Endothelial cell of umbilical vein (primary cell): ENCODE measurements at regions not wholly inside any gene's neighbourhood (a gene's known extent, or its start where the extent isn't known, plus 50 kb on each side); places are given as distances from the start of the nearest gene placed in this dataset.

Experiments used
- BruUV-seq: library from RNA; stranded (reverse); fragments of 400-500 nt; replicated peaks from 2 replicates; lab custom pipeline; 2021; lab: Mats Ljungman, UMichigan
- CTCF ChIA-PET: fragments of 300-600, 350-600 bp; sonication (Branson Sonifier 250); formaldehyde crosslinking; loops from one replicate; lab custom pipeline; 2021; ENCODE audit warnings: antibody characterized with exemption, inconsistent platforms; lab: Charles Lee
- POLR2A ChIA-PET: fragments of 300-600, 350-600 bp; sonication (Branson Sonifier 250); formaldehyde crosslinking; loops from one replicate; lab custom pipeline; 2021; ENCODE audit warnings: antibody characterized with exemption, inconsistent platforms; lab: Charles Lee
- DNase-seq: peaks from one replicate; pipeline ENCODE4 v3.0.0-alpha.2; 2011; ENCODE audit warnings: low read depth, low spot score
- FAIRE-seq: peaks from 2 replicates; lab custom pipeline; 2011; peaks lifted over from hg19 to GRCh38; lab: Jason Lieb, UNC
- H2AFZ ChIP-seq: 2 replicates; pipeline ENCODE4 v1.6.0; 2012; ENCODE audit warnings: low read depth, low read length, control low read depth, inconsistent platforms
- H3K27ac ChIP-seq: 2 replicates; pipeline ENCODE4 v1.5.1; 2011; ENCODE audit warnings: low read depth, mild to moderate bottlenecking, control low read depth, low read length, moderate library complexity; ENCODE audit not compliant: insufficient read depth
- H3K27me3 ChIP-seq, 2 experiments: 2 replicates each; pipeline versions ENCODE4 v1.6.0 to v1.6.1; 2011; ENCODE audit warnings: low read length in 2 of 2, mixed read lengths in 1 of 2; ENCODE audit not compliant: control insufficient read depth in 2 of 2, insufficient read depth in 2 of 2
- H3K36me3 ChIP-seq, 2 experiments: 2 replicates in 1 of 2; 3 replicates in 1 of 2; pipeline ENCODE4 v1.5.1; 2011; ENCODE audit warnings: low read length in 2 of 2, mild to moderate bottlenecking in 1 of 2, moderate library complexity in 1 of 2; ENCODE audit not compliant: control insufficient read depth in 2 of 2, insufficient read depth in 2 of 2; ENCODE audit errors: extremely low read depth in 1 of 2
- H3K4me1 ChIP-seq: 3 replicates; pipeline ENCODE4 v1.5.1; 2011; ENCODE audit warnings: mild to moderate bottlenecking, low read length; ENCODE audit not compliant: control insufficient read depth, insufficient read depth; ENCODE audit errors: extremely low read depth
- H3K4me2 ChIP-seq: 2 replicates; pipeline ENCODE4 v1.6.1; 2011; ENCODE audit warnings: low read length, control low read depth, mixed read lengths; ENCODE audit not compliant: insufficient read depth
- H3K4me3 ChIP-seq, 3 experiments: fragments of 200-600 bp in 1 of 3; sonication (generic), shearing (Covaris generic) in 1 of 3; replicated peaks in 1 of 3; 2 replicates each; pipeline ENCODE4 v1.5.1; 2011 to 2016; ENCODE audit warnings: control low read depth in 3 of 3, low read length in 3 of 3, mild to moderate bottlenecking in 2 of 3, inconsistent platforms in 1 of 3, low read depth in 1 of 3, moderate library complexity in 1 of 3; ENCODE audit not compliant: insufficient read depth in 1 of 3
- H3K79me2 ChIP-seq: 2 replicates; pipeline ENCODE4 v1.6.0; 2012; ENCODE audit warnings: low read length, inconsistent platforms; ENCODE audit not compliant: control insufficient read depth, insufficient read depth
- H3K9ac ChIP-seq: replicated peaks from 2 replicates; pipeline ENCODE3; 2011; ENCODE audit warnings: low read length, control low read depth; ENCODE audit not compliant: insufficient read depth; ENCODE audit errors: extremely low read depth
- H3K9me1 ChIP-seq: replicated peaks from 3 replicates; pipeline ENCODE4 v1.6.0; 2011; ENCODE audit warnings: mild to moderate bottlenecking, low read length; ENCODE audit not compliant: control insufficient read depth, insufficient read depth; ENCODE audit errors: extremely low read depth
- H3K9me3 ChIP-seq: replicated peaks from 2 replicates; pipeline ENCODE4 v1.5.1; 2012; ENCODE audit warnings: low read length, inconsistent platforms; ENCODE audit not compliant: control insufficient read depth, insufficient read depth
- H4K20me1 ChIP-seq: replicated peaks from 2 replicates; pipeline ENCODE3; 2011; ENCODE audit warnings: mild to moderate bottlenecking, low read length; ENCODE audit not compliant: control insufficient read depth, insufficient read depth; ENCODE audit errors: extremely low read depth
- EZH2 ChIP-seq: IDR thresholded peaks from 2 replicates; pipeline ENCODE4 v1.6.1; 2012; ENCODE audit warnings: borderline replicate concordance, low read depth, mild to moderate bottlenecking, moderate library complexity, low read length, inconsistent platforms; ENCODE audit not compliant: severe bottlenecking
- FOS ChIP-seq: IDR thresholded peaks from 2 replicates; pipeline ENCODE4 v1.6.1; 2011; ENCODE audit warnings: mild to moderate bottlenecking, low read length, moderate library complexity, borderline replicate concordance; ENCODE audit not compliant: insufficient read depth
- GATA2 ChIP-seq: IDR thresholded peaks from 2 replicates; pipeline ENCODE4 v1.7.0; 2011; ENCODE audit warnings: low read depth, mild to moderate bottlenecking, moderate library complexity, mixed read lengths, low read length; ENCODE audit not compliant: insufficient read length, insufficient read depth
- JUN ChIP-seq: IDR thresholded peaks from 2 replicates; pipeline ENCODE4 v1.6.1; 2011; ENCODE audit warnings: borderline replicate concordance, low read depth; ENCODE audit not compliant: insufficient read length, insufficient read depth
- MYC ChIP-seq: IDR thresholded peaks from one replicate; pipeline ENCODE4 v1.6.1; 2011; ENCODE audit warnings: mild to moderate bottlenecking, low read depth, low read length
- POLR2A ChIP-seq: IDR thresholded peaks from 2 replicates; pipeline ENCODE4 v1.6.1; 2012; ENCODE audit warnings: low read depth, mild to moderate bottlenecking, control low read depth, low read length
- POLR2AphosphoS5 ChIP-seq: IDR thresholded peaks from 2 replicates; pipeline ENCODE4 v1.6.1; 2012; ENCODE audit warnings: low read depth, mild to moderate bottlenecking, control low read depth, low read length, moderate library complexity; ENCODE audit not compliant: insufficient read depth
- dilution Hi-C: fragments of 300-500 bp; cut with MboI; formaldehyde crosslinking; loops from one replicate; pipeline ENCODE4 v1.15.0; 2019; ENCODE audit warnings: low sequenced_read_pairs; ENCODE audit not compliant: extremely low pct_ligation_motif_present
- intact Hi-C: fragments of 100-400 bp; cut with micrococcal nuclease; formaldehyde crosslinking; loops from one replicate; pipeline ENCODE4 v1.10.0; 2022
- TF ChIP-seq, protein P1 (sequence below), 2 donors: IDR thresholded peaks; 1 replicate in 1 of 2; 2 replicates in 1 of 2; pipeline ENCODE4 v1.5.1; 2011; ENCODE audit warnings: low read length in 2 of 2, mild to moderate bottlenecking in 2 of 2, moderate library complexity in 2 of 2, control low read depth in 1 of 2, inconsistent platforms in 1 of 2, low read depth in 1 of 2; ENCODE audit not compliant: insufficient read depth in 1 of 2; ENCODE audit errors: extremely low read depth in 1 of 2
- TF ChIP-seq, protein P2 (sequence below): IDR thresholded peaks from 2 replicates; pipeline ENCODE4 v1.6.1; 2011; ENCODE audit not compliant: insufficient read depth, insufficient read length

GRCh38 chr6:55011034-55011433 is 163.3 kb upstream of the HCRTR2 start:
- ChIA-PET CTCF (no interaction called here), POLR2A (no interaction called here)

More at GRCh38 chr6:55011034-55011433, 163.3 kb upstream of the HCRTR2 start:
- DNase-seq: no peak
- Histone ChIP-seq H3K36me3 (no peaks in the 10 kb centered on the region), H3K9ac (no peak overlapping the region), H2AFZ (no peak overlapping the region), H3K79me2 (no peaks in the 10 kb centered on the region), H3K9me3 (no peaks in the 10 kb centered on the region), H3K27me3 (no peaks in the 10 kb centered on the region), H3K9me1 (no peaks in the 10 kb centered on the region), H4K20me1 (no peaks in the 10 kb centered on the region), H3K4me3 (no peak overlapping the region), H3K4me2 (no peak overlapping the region), H3K4me1 (no peaks in the 10 kb centered on the region), H3K27ac (no peak overlapping the region)
- dilution Hi-C loops (no loop called here), intact Hi-C loops (no loop called here)
- no peak for FAIRE-seq
- TF ChIP-seq, protein P1, sequence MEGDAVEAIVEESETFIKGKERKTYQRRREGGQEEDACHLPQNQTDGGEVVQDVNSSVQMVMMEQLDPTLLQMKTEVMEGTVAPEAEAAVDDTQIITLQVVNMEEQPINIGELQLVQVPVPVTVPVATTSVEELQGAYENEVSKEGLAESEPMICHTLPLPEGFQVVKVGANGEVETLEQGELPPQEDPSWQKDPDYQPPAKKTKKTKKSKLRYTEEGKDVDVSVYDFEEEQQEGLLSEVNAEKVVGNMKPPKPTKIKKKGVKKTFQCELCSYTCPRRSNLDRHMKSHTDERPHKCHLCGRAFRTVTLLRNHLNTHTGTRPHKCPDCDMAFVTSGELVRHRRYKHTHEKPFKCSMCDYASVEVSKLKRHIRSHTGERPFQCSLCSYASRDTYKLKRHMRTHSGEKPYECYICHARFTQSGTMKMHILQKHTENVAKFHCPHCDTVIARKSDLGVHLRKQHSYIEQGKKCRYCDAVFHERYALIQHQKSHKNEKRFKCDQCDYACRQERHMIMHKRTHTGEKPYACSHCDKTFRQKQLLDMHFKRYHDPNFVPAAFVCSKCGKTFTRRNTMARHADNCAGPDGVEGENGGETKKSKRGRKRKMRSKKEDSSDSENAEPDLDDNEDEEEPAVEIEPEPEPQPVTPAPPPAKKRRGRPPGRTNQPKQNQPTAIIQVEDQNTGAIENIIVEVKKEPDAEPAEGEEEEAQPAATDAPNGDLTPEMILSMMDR (IDR thresholded peaks at IDR 0.05; ENCODE audit: extremely low read depth in 1 of 2, insufficient read depth in 1 of 2, low read depth in 1 of 2, low read length in 2 of 2): no peak
- no peak for TF ChIP-seq EZH2
- no peak for TF ChIP-seq FOS
- TF ChIP-seq GATA2: no peak
- no peak for TF ChIP-seq JUN
- no peak for TF ChIP-seq POLR2AphosphoS5
- TF ChIP-seq MYC: no peak
- TF ChIP-seq POLR2A: no peak
- TF ChIP-seq, protein P2, sequence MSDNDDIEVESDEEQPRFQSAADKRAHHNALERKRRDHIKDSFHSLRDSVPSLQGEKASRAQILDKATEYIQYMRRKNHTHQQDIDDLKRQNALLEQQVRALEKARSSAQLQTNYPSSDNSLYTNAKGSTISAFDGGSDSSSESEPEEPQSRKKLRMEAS: no peak
- BruUV-seq: no TSS peak
